ENCODE measurements at regions not wholly inside any gene's neighbourhood (a gene's known extent, or its start where the extent isn't known, plus 50 kb on each side); places are given as distances from the start of the nearest gene placed in this dataset.

DNA sequence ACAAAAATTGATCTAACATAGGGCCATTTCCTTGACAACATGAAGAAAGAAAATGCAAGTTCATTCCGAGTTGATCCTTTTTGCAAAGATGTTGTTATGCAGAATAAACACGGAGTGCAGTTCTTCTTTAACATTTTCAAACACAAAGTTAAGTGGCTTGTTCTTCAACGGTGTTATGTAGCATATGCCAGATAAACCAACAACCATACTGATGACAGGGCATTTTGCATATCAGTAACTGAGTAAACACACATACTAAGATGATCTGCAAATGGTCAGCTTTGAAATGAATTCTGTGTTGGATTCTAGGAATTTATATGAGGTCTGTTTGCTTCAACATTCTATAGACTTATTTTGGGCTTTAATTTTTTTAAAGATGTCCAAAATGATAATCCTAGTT, 266.4 kb downstream of the GPD2 start:
- no peak for DNase-seq (ENCODE audit: low read depth, low spot score)
- Histone ChIP-seq H3K4me3 (no peak overlapping the region), H3K36me3 (ENCODE audit: insufficient read depth, low read length) (no peaks in the 10 kb centered on the region), H3K27ac (no peak overlapping the region), H3K9me3 (ENCODE audit: low read depth, low read length) (no peaks in the 10 kb centered on the region), H3K9ac (ENCODE audit: insufficient read length) (no peak overlapping the region)
- TF ChIP-seq EZH2 (IDR thresholded peaks at IDR 0.05) (no peak), POLR2AphosphoS5 (IDR thresholded peaks at IDR 0.05; ENCODE audit: borderline replicate concordance, low read depth, low read length) (no peak), FOXP2 (optimal IDR thresholded peaks at IDR 0.05; ENCODE audit: control extremely low read depth, extremely low read length, insufficient read depth) (no peak)

DNA sequence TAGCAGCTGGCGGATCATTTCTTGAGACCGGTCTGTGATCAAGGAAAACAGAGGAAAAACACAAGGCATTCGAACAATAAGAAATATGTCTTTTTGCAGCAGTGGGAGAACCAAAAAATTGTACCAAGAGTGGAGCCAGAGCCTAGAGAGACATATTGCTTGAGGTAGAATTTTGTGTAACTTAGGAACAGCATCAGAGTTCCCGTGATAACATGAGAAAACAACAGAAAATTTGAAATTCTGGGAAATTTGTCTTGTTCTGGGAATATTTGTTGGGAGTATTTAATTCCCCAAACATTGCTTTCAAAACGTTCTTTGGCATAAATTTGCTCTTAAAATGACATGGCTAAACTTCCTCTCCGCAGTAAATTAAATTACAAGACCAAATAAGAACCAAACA, 267.5 kb downstream of the GPD2 start:
- Histone ChIP-seq H3K9ac (ENCODE audit: insufficient read length) (no peak overlapping the region), H3K27ac (no peak overlapping the region), H3K9me3 (ENCODE audit: low read depth, low read length) (no peaks in the 10 kb centered on the region), H3K36me3 (ENCODE audit: insufficient read depth, low read length) (no peaks in the 10 kb centered on the region), H3K4me3 (no peak overlapping the region)
- no peak for DNase-seq (ENCODE audit: low read depth, low spot score)
- TF ChIP-seq FOXP2 (optimal IDR thresholded peaks at IDR 0.05; ENCODE audit: control extremely low read depth, extremely low read length, insufficient read depth) = no peak
- no peak for TF ChIP-seq POLR2AphosphoS5 (IDR thresholded peaks at IDR 0.05; ENCODE audit: borderline replicate concordance, low read depth, low read length)
- no peak for TF ChIP-seq EZH2 (IDR thresholded peaks at IDR 0.05)

DNA sequence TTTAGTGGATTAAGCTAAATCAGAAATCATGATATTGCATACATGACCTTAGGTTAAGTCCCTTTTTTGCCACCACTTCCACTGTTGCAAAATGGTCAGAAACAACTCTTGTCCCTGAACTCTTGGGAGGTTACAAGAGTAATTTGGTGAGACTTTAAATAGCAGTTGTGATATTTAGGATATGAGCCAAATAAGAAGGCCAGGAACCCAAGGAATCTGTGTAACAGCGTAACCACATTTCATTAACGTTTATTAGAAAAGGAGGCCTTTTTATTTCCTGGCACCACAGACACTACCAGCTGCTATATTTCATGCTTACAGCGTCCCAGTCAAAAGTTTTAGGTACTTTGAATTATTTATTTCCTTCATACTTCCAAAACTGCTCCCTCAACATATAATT, 268.0 kb downstream of the GPD2 start:
- Histone ChIP-seq H3K9ac (ENCODE audit: insufficient read length) (no peak overlapping the region), H3K36me3 (ENCODE audit: insufficient read depth, low read length) (no peaks in the 10 kb centered on the region), H3K27ac (no peak overlapping the region), H3K4me3 (peak overlapping the region; percentile 3; the same call in 1 of the 2 replicates), H3K9me3 (ENCODE audit: low read depth, low read length) (no peaks in the 10 kb centered on the region)
- no peak for DNase-seq (ENCODE audit: low read depth, low spot score)
- no peak for TF ChIP-seq POLR2AphosphoS5 (IDR thresholded peaks at IDR 0.05; ENCODE audit: borderline replicate concordance, low read depth, low read length)
- TF ChIP-seq EZH2 (IDR thresholded peaks at IDR 0.05) = no peak
- no peak for TF ChIP-seq FOXP2 (optimal IDR thresholded peaks at IDR 0.05; ENCODE audit: control extremely low read depth, extremely low read length, insufficient read depth)

DNA sequence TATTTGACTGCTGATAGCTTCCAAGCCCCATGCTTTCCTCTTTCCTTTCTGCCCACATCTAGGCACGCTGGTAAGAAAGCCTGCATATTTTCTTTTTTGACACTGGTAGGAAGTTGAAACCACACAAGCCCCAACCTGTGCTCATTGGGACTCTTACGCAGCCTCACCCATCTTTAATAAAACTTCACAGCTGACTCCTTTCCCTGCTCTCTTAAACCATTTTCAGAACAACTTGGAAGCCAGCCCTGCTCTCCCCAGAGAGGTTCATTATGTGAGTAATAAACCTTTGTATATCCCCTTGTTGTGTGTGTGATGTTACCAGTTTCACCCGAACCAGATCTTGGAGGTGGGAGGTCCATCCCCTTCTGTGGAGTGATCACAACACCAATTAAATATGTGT, 268.4 kb downstream of the GPD2 start:
- Histone ChIP-seq H3K4me3 (peak overlapping the region; percentile 3), H3K27ac (no peak overlapping the region), H3K9me3 (ENCODE audit: low read depth, low read length) (no peaks in the 10 kb centered on the region), H3K36me3 (ENCODE audit: insufficient read depth, low read length) (no peaks in the 10 kb centered on the region), H3K9ac (ENCODE audit: insufficient read length) (no peak overlapping the region)
- DNase-seq (ENCODE audit: low read depth, low spot score) = no peak
- TF ChIP-seq POLR2AphosphoS5 (IDR thresholded peaks at IDR 0.05; ENCODE audit: borderline replicate concordance, low read depth, low read length) (no peak), EZH2 (IDR thresholded peaks at IDR 0.05) (no peak), FOXP2 (optimal IDR thresholded peaks at IDR 0.05; ENCODE audit: control extremely low read depth, extremely low read length, insufficient read depth) (no peak)

DNA sequence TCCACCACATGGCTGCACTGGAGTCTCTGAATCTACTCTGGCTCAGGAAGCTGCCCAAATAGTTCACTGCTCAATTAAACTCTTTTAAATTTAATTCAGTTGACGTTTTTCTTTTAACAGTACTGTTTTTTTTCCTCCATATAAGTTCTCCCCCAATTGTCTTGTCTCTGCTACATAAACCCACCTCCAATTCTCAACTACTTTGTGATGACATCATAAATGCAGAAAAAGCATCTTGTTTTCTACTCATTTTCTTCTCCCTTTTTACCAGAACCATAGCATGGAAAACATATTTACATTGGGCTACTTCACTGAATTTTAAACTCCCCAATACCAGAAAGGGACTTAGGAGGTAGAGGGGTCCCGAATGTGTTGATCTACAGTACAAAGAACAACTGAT, 270.4 kb downstream of the GPD2 start:
- no peak for DNase-seq (ENCODE audit: low read depth, low spot score)
- TF ChIP-seq POLR2AphosphoS5 (IDR thresholded peaks at IDR 0.05; ENCODE audit: borderline replicate concordance, low read depth, low read length) (no peak), EZH2 (IDR thresholded peaks at IDR 0.05) (no peak), FOXP2 (optimal IDR thresholded peaks at IDR 0.05; ENCODE audit: control extremely low read depth, extremely low read length, insufficient read depth) (no peak)
- Histone ChIP-seq H3K36me3 (ENCODE audit: insufficient read depth, low read length) (no peaks in the 10 kb centered on the region), H3K4me3 (no peak overlapping the region), H3K9me3 (ENCODE audit: low read depth, low read length) (no peaks in the 10 kb centered on the region), H3K9ac (ENCODE audit: insufficient read length) (no peak overlapping the region), H3K27ac (no peak overlapping the region)

DNA sequence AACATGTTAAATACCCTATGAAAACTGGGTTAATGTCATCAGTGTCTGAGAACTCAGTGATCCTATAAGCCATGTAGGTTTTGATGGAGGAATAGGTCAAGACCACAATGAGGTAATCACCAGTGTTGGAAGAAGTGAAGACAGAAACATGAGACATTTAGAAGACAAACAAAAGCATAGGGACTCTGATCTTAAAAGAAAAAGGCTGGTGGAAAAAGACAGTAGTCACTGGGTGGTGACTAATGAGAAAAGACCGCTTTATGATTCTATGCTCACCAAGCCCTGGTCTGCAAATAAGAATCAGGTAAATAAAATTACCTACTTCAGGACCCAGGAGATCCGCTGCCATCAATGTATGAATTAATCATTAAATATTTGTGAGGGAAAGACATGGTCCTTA, 271.9 kb downstream of the GPD2 start:
- TF ChIP-seq POLR2AphosphoS5 (IDR thresholded peaks at IDR 0.05; ENCODE audit: borderline replicate concordance, low read depth, low read length) (no peak), FOXP2 (optimal IDR thresholded peaks at IDR 0.05; ENCODE audit: control extremely low read depth, extremely low read length, insufficient read depth) (no peak), EZH2 (IDR thresholded peaks at IDR 0.05) (no peak)
- Histone ChIP-seq H3K36me3 (ENCODE audit: insufficient read depth, low read length) (no peaks in the 10 kb centered on the region), H3K9ac (ENCODE audit: insufficient read length) (no peak overlapping the region), H3K27ac (no peak overlapping the region), H3K4me3 (no peak overlapping the region), H3K9me3 (ENCODE audit: low read depth, low read length) (no peaks in the 10 kb centered on the region)
- no peak for DNase-seq (ENCODE audit: low read depth, low spot score)

DNA sequence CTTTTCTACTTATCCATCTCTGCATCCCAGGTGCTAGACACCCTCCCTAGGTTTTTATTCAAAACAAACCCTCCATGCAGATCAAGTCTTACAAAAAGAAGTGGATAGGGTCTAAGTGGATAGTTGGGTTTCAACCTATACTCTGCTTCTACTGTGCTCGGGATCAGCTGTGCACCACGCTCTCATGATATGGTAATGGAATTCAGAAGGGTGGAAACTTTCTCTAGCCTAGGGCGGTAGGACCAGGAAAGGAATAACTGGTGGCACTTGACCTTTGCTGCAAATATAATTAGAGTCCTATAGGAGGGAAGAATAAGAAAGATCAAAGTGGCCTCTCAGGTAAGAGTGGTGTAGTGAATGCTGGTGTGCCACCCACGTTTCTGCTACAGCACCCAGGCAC, 272.9 kb downstream of the GPD2 start:
- Histone ChIP-seq H3K36me3 (ENCODE audit: insufficient read depth, low read length) (no peaks in the 10 kb centered on the region), H3K9ac (ENCODE audit: insufficient read length) (no peak overlapping the region), H3K27ac (no peak overlapping the region), H3K9me3 (ENCODE audit: low read depth, low read length) (no peaks in the 10 kb centered on the region), H3K4me3 (no peak overlapping the region)
- TF ChIP-seq EZH2 (IDR thresholded peaks at IDR 0.05) (no peak), FOXP2 (optimal IDR thresholded peaks at IDR 0.05; ENCODE audit: control extremely low read depth, extremely low read length, insufficient read depth) (no peak), POLR2AphosphoS5 (IDR thresholded peaks at IDR 0.05; ENCODE audit: borderline replicate concordance, low read depth, low read length) (no peak)
- DNase-seq (ENCODE audit: low read depth, low spot score) = no peak

DNA sequence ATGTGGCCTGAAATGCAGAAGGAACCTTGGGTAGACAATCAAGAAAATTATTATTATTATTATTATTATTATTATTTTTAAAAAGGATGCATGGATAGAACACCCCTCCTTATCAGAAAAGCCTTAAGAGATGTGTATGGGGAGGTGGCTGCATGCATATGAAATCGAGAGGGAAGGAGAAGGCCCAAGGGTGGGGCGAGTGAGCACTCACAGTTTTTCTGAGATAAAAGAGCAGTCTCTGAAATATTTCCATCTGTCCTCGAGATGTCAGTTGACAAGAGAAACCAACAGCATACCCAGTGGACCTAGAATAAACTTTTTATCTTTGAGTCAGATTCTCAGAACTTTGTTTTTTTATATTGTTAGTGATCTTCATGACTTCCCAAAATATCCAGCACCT, 282.9 kb downstream of the GPD2 start:
- Histone ChIP-seq H3K27ac (no peak overlapping the region), H3K9ac (ENCODE audit: insufficient read length) (no peak overlapping the region), H3K9me3 (ENCODE audit: low read depth, low read length) (no peaks in the 10 kb centered on the region), H3K4me3 (no peak overlapping the region), H3K36me3 (ENCODE audit: insufficient read depth, low read length) (no peaks in the 10 kb centered on the region)
- TF ChIP-seq EZH2 (IDR thresholded peaks at IDR 0.05) (no peak), POLR2AphosphoS5 (IDR thresholded peaks at IDR 0.05; ENCODE audit: borderline replicate concordance, low read depth, low read length) (no peak), FOXP2 (optimal IDR thresholded peaks at IDR 0.05; ENCODE audit: control extremely low read depth, extremely low read length, insufficient read depth) (no peak)
- no peak for DNase-seq (ENCODE audit: low read depth, low spot score)

DNA sequence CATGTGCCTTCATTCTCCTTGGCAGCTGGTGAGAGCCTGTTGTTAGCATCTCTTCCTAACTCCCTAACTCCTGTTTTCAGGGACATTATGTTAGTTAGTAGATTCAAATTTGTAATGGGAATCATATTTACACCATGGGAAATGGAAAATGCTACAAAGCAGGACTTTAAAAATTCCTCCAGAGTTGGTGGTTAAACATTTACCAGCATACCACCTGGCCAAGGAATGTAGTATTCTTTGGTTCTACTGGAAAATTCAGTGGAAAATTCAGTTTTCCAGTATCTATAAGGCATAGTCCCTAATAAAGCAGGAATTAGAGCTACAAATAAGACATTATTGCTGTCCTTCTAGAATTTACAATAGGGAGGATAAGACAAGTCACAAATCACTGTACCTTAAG, 291.7 kb downstream of the GPD2 start:
- DNase-seq (ENCODE audit: low read depth, low spot score) = no peak
- H3K9me3 ChIP-seq (ENCODE audit: low read depth, low read length) = no peaks in the 10 kb centered on the region
- no peak for TF ChIP-seq EZH2 (IDR thresholded peaks at IDR 0.05)
- TF ChIP-seq POLR2AphosphoS5 (IDR thresholded peaks at IDR 0.05; ENCODE audit: borderline replicate concordance, low read depth, low read length) = no peak
- no peak for TF ChIP-seq FOXP2 (optimal IDR thresholded peaks at IDR 0.05; ENCODE audit: control extremely low read depth, extremely low read length, insufficient read depth)

More for the DNA sequence above, 291.7 kb downstream of the GPD2 start:
- Histone ChIP-seq H3K27ac (no peak overlapping the region), H3K36me3 (ENCODE audit: insufficient read depth, low read length) (no peaks in the 10 kb centered on the region), H3K4me3 (no peak overlapping the region), H3K9ac (ENCODE audit: insufficient read length) (no peak overlapping the region)

Data from SK-N-MC (cell line).